ENCODE measurements at regions not wholly inside any gene's neighbourhood (a gene's known extent, or its start where the extent isn't known, plus 50 kb on each side); places are given as distances from the start of the nearest gene placed in this dataset.

DNA sequence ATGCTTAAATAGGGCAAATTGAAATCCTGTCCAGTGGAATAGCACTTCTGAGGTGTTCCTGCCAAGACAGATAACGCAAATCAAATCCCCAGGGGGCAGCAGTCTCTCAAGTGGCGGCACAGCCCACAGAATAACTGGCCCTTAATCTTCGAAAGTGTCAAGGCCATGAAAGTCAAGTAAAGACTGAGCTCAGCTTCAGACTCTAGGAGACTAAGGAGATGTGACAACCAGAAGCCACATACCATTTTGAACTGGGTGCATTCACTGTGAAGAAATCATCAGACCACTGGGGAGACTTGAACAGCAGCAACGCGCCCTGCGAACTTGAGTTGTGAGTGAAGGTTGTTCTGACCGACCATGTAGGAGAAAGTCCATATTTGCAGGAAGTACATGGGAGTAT, 66.0 kb upstream of the ASAP2 start:
- no peak for TF ChIP-seq POLR2A (IDR thresholded peaks at IDR 0.05)
- TF ChIP-seq, protein P1, sequence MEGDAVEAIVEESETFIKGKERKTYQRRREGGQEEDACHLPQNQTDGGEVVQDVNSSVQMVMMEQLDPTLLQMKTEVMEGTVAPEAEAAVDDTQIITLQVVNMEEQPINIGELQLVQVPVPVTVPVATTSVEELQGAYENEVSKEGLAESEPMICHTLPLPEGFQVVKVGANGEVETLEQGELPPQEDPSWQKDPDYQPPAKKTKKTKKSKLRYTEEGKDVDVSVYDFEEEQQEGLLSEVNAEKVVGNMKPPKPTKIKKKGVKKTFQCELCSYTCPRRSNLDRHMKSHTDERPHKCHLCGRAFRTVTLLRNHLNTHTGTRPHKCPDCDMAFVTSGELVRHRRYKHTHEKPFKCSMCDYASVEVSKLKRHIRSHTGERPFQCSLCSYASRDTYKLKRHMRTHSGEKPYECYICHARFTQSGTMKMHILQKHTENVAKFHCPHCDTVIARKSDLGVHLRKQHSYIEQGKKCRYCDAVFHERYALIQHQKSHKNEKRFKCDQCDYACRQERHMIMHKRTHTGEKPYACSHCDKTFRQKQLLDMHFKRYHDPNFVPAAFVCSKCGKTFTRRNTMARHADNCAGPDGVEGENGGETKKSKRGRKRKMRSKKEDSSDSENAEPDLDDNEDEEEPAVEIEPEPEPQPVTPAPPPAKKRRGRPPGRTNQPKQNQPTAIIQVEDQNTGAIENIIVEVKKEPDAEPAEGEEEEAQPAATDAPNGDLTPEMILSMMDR (IDR thresholded peaks at IDR 0.05), result no peak
- no peak for TF ChIP-seq POLR2AphosphoS5 (IDR thresholded peaks at IDR 0.05)
